Adipocyte (in vitro differentiated cells): ENCODE measurements at regions not wholly inside any gene's neighbourhood (a gene's known extent, or its start where the extent isn't known, plus 50 kb on each side); places are given as distances from the start of the nearest gene placed in this dataset.

ENCODE experiments used
- DNase-seq: peaks from one replicate; pipeline ENCODE4 v3.0.0-alpha.2; 2015; ENCODE audit warnings: low read depth
- H3K27me3 ChIP-seq: replicated peaks from 2 replicates; pipeline ENCODE4 v1.7.0; 2013; ENCODE audit warnings: mild to moderate bottlenecking, low read length, moderate library complexity; ENCODE audit not compliant: control insufficient read depth, insufficient read depth
- H3K36me3 ChIP-seq: 2 replicates; pipeline ENCODE4 v1.7.0; 2013; ENCODE audit warnings: low read length, mild to moderate bottlenecking, moderate library complexity; ENCODE audit not compliant: control insufficient read depth, insufficient read depth, severe bottlenecking
- H3K4me1 ChIP-seq: 2 replicates; pipeline ENCODE4 v1.7.0; 2013; ENCODE audit warnings: mild to moderate bottlenecking, low read length, moderate library complexity; ENCODE audit not compliant: control insufficient read depth, insufficient read depth
- H3K4me3 ChIP-seq: 2 replicates; pipeline ENCODE4 v1.7.0; 2013; ENCODE audit warnings: mild to moderate bottlenecking, low read length, moderate library complexity
- H3K9ac ChIP-seq: 2 replicates; pipeline ENCODE4 v1.7.0; 2013; ENCODE audit warnings: mild to moderate bottlenecking, low read length, moderate library complexity
- H3K9me3 ChIP-seq: 2 replicates; pipeline ENCODE4 v1.7.0; 2013; ENCODE audit warnings: mild to moderate bottlenecking, low read length, moderate library complexity; ENCODE audit not compliant: control insufficient read depth

DNA sequence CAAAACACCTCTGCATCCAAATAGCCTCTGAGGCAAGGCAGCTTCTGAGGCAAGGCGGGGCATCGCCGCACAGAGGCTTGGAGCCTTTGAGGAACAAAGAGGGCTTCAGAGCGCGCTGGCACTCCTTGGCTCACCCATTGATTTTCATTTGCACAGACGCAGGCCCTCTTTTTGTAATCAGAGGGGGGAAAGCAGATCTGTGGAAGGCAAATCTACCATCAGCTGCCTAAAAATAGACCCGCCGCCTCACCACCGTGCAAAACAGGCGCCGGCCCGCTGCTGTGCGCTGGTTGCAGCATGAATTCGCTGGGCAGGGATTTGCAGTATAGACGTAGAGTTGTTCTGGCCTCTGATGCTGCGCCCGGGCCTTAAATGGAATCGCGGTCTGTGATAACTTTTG lies 69.9 kb upstream of the STMND1 start:
- Histone ChIP-seq H3K27me3 (no peaks in the 10 kb centered on the region), H3K9me3 (no peaks in the 10 kb centered on the region), H3K4me3 (no peak overlapping the region), H3K4me1 (peaks cover 15% of the 10 kb centered on the region), H3K36me3 (no peaks in the 10 kb centered on the region), H3K9ac (no peak overlapping the region)
- no peak for DNase-seq

DNA sequence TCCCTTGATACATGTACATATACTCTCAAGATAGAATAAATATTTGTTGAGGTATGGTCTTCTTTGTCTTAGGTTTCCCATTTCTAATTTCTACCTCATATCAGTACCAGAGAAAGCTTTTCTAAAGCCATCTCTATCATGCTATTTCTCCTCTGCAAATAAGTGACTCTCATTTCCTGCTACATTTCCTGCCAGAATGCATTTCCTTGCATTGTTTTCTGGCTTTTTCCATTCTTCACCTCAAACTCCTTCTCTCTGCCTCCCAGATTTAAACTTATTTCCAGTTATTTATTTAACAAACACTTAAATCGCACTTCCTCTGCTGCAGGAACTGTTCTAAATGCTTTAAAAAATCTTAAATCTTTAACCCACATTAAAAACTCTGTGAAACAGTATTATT lies 74.4 kb upstream of the STMND1 start:
- Histone ChIP-seq H3K4me1 (peaks cover 3% of the 10 kb centered on the region), H3K4me3 (no peak overlapping the region), H3K27me3 (no peaks in the 10 kb centered on the region), H3K9ac (no peak overlapping the region), H3K9me3 (no peaks in the 10 kb centered on the region), H3K36me3 (no peaks in the 10 kb centered on the region)
- DNase-seq: no peak

DNA sequence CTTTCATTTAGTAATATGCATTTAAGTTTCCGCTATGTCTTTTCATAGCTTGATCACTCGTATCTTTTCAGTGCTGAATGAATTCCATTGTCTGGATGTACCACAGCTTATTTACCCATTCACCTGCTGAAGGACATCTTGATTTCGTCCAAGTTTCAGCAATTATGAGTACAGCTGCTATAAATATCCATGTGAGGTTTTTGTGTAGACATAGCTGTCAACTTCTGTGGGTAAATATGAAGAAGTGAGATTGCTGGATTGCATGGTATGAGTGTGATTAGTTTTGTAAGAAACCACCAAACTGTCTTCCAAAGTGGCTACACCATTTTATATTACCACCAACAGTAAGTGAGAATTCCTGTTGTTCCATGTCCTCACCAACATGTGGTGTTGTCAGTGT lies 79.2 kb upstream of the STMND1 start:
- no peak overlapping the region for H3K9ac ChIP-seq
- peaks cover 13% of the 10 kb centered on the region for H3K4me1 ChIP-seq
- H3K27me3 ChIP-seq: no peaks in the 10 kb centered on the region
- H3K36me3 ChIP-seq: no peaks in the 10 kb centered on the region
- no peak overlapping the region for H3K4me3 ChIP-seq
- DNase-seq: no peak
- H3K9me3 ChIP-seq: no peaks in the 10 kb centered on the region

DNA sequence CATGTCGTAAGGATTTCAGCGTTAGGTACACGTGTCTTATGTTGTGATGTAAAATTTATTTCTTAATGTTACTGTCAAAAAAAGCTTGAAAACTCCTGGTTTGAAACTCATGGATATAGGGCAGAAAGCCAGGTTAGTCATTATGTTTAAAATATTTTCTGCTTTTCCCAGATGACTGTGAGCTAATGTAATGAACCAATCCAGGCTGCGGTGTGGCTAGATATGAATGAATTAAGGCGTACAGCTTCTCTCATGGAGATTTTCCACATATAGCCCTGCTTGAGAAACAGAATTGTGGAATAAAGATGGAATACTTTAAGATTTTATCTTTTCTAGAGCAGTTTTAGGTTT lies 80.3 kb upstream of the STMND1 start:
- no peaks in the 10 kb centered on the region for H3K36me3 ChIP-seq
- no peaks in the 10 kb centered on the region for H3K9me3 ChIP-seq
- H3K4me1 ChIP-seq: peaks cover 13% of the 10 kb centered on the region
- peak; percentile 72 for DNase-seq
- no peak overlapping the region for H3K4me3 ChIP-seq
- no peaks in the 10 kb centered on the region for H3K27me3 ChIP-seq
- H3K9ac ChIP-seq: no peak overlapping the region

DNA sequence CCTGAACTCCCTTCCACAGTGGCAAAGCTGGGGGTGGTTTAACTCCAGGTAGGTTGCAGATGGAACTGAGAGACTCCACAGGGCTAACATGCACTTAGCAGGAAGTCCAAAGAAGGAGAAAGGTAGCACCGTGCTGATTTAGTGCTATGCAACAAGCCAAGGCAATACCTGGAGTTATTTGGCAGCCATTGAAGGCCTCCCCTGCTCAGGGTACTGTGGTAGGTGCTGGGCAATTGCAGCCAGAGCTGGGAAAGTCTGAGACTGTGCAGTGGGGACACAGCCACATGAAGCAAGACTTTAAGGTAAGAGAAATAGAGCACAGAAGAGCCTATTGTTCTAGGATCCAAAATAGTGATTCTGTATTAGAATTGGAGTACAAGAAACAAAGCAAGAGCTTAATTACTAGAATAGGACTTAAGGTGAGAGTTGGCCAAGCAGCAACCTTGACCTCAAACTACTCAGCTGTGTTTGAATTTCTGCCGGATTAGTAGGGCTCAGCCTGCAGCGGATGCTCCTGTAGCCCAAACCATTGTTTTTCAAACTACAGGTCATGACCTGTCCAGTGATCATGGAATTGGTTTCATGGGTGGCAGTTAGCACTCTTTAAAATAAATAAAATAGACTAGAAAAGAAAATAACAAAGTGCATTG lies 80.8 kb upstream of the STMND1 start:
- no peak overlapping the region for H3K4me3 ChIP-seq
- no peaks in the 10 kb centered on the region for H3K27me3 ChIP-seq
- no peak overlapping the region for H3K9ac ChIP-seq
- DNase-seq: no peak
- no peaks in the 10 kb centered on the region for H3K9me3 ChIP-seq
- peaks cover 13% of the 10 kb centered on the region for H3K4me1 ChIP-seq
- no peaks in the 10 kb centered on the region for H3K36me3 ChIP-seq

DNA sequence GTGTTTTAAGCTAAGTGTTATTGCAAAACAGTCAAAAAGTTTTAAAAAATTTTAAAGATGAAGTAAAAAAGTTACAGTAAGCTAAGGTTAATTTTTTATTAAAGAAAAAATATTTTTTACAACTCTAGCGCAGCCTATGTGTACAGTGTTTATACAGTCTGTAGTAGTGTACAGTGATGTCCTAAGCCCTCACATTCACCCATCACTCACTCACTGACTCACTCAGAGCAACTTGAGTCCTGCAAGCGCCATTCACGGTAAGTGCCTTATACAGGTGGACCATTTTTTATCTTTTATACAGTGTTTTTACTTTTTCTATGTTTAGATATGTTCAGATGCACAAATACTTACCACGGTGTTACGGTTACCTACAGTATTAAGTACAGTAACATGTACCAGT lies 83.4 kb upstream of the STMND1 start:
- Histone ChIP-seq H3K36me3 (no peaks in the 10 kb centered on the region), H3K9ac (no peak overlapping the region), H3K27me3 (no peaks in the 10 kb centered on the region), H3K4me3 (no peak overlapping the region), H3K9me3 (no peaks in the 10 kb centered on the region), H3K4me1 (peaks cover 30% of the 10 kb centered on the region)
- DNase-seq: no peak

DNA sequence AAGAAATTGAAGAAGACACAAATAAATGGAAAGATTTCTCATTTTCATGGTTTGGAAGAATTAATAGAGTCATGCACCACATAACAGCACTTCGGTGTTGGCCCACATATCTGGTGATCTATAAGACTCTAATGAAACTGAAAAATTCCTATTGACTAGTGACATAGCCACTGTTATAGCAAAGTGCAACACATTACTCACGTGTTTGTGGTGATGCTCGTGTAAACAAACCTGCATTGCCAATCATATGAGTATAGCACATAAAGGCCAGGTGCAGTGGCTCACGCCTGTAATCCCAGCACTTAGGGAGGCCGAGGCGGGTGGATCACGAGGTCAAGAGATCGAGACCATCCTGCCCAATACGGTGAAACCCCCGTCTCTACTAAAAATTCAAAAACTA lies 84.4 kb upstream of the STMND1 start:
- no peak for DNase-seq
- Histone ChIP-seq H3K4me1 (peaks cover 38% of the 10 kb centered on the region), H3K9me3 (no peaks in the 10 kb centered on the region), H3K27me3 (no peaks in the 10 kb centered on the region), H3K9ac (no peak overlapping the region), H3K4me3 (no peak overlapping the region), H3K36me3 (no peaks in the 10 kb centered on the region)

DNA sequence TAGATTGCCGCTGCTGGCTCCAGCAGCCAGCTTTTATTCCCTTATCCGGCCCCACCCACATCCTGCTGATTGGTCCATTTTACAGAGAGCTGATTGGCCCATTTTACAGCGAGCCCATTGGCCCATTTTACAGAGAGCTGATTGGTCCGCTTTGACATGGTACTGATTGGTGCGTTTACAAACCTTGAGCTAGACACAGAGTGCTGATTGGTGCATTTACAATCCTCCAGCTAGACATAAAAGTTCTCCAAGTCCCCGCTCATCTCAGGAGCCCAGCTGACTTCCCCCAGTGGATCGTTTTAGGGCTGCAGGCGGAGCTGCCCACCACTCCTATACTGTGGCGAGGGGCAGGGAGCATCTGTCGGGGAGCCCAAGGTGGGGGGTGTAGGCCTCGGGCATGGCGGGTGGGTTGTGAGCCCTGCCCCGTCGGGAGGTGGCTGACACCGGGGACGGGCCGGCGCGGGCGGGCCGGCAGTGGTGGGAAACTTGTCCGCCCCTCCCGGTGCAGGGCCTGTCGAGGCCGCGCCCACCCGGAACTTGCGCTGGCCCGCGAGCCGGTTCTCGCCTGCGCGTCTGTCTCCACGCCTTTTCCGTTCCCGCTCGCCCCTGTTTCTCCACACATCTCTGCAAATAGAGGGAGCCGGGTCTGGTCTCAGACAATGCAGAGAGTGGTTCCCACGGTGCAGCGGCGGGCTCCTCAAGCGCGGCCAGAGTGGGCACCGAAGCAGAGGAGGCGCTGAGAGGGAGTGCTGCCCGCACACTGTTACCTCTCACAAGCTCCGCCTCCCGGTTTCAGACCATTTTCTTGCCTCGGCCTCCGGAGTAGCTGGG lies 86.1 kb upstream of the STMND1 start:
- no peak for DNase-seq
- peaks cover 27% of the 10 kb centered on the region for H3K4me1 ChIP-seq
- no peaks in the 10 kb centered on the region for H3K9me3 ChIP-seq
- H3K4me3 ChIP-seq: peak overlapping the region; percentile 75
- peak overlapping the region; percentile 64 for H3K9ac ChIP-seq
- H3K27me3 ChIP-seq: no peaks in the 10 kb centered on the region
- H3K36me3 ChIP-seq: no peaks in the 10 kb centered on the region

DNA sequence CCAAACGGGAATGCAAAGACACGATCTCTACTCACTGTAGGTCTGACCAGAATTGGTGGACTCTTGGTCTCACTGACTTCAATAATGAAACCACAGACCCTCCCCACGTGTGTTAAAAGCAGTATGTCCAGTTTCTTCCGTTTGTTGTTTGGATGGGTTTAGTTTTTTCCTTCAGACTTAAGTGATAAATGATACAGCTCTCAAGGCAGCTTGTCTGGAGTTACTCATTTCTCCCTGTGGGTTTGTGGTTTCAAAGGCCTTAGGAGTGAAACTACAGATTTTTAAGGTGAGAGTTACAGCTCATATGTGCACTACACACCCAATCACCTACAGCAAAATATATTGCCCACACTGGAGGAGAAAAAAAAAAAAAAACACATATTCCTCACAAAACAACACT lies 86.7 kb upstream of the STMND1 start:
- H3K4me3 ChIP-seq: no peak overlapping the region
- DNase-seq: peak; percentile 40
- peaks cover 24% of the 10 kb centered on the region for H3K4me1 ChIP-seq
- no peaks in the 10 kb centered on the region for H3K36me3 ChIP-seq
- H3K27me3 ChIP-seq: no peaks in the 10 kb centered on the region
- H3K9ac ChIP-seq: no peak overlapping the region
- no peaks in the 10 kb centered on the region for H3K9me3 ChIP-seq

DNA sequence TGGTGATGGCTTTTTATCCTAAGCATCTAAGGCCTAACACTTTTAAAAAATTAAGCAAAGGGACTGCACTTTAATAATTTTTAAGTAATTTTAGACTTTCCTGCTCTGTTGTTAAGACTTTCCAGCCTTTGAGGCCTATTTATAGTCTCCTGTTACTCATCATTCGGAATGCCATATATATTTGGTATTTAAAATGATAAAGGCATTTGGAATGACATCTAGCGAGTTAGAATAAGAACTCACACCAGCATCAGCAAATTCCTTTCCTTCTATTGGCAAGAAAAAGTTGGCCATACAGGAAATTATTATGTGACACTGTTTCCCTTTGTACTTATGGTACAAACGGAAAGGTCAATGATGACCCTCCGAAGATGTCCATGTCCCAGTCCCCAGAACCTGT lies 88.1 kb upstream of the STMND1 start:
- Histone ChIP-seq H3K4me3 (no peak overlapping the region), H3K36me3 (no peaks in the 10 kb centered on the region), H3K9me3 (no peaks in the 10 kb centered on the region), H3K4me1 (peaks cover 24% of the 10 kb centered on the region), H3K27me3 (no peaks in the 10 kb centered on the region), H3K9ac (peak overlapping the region; percentile 59)
- DNase-seq: peak; percentile 81

DNA sequence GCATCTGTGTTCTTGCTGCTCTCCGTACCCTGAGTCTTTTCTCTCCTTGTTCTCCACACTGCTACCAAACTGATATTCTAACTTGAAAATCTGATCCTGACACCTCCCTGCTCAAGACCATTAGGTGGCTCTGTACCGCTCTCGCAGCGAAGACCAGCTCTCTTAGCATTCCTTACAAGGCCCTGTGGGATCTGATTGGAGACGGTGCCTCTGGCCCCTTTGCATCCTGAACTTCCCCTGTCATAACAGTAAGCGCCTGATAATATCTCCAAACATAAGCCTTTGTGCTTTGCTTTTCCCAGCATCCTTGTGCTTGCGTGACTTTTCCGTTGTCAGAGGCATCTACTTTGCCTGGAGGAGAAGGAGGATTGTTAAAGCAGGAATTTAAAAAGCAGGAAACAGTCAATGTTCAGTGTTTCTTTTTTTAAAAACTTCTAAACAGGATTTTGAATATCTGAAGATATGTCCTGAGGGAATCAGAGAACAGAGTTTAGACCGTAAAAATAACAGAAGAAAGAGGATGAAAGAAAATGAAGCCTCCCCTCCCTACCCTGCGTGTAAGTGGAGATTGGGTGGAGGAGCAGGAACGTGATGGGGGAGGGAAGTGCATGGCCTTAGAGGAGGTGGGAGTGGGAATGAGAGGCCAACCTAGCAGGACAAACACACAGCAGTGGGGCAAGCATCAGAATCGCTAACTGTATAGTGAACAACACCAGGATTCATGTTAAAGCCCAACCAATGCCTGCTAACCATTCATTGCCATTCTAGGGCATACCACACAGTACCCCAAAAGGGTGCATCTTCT lies 89.2 kb upstream of the STMND1 start:
- no peaks in the 10 kb centered on the region for H3K27me3 ChIP-seq
- H3K4me1 ChIP-seq: peaks cover 24% of the 10 kb centered on the region
- H3K9ac ChIP-seq: no peak overlapping the region
- H3K9me3 ChIP-seq: peaks cover 4% of the 10 kb centered on the region
- H3K36me3 ChIP-seq: no peaks in the 10 kb centered on the region
- no peak overlapping the region for H3K4me3 ChIP-seq
- peak; percentile 78 for DNase-seq
